RWPE1 (cell line): ENCODE measurements at regions not wholly inside any gene's neighbourhood (a gene's known extent, or its start where the extent isn't known, plus 50 kb on each side); places are given as distances from the start of the nearest gene placed in this dataset.

Source experiments
- CTCF ChIA-PET: fragments of 350-600 bp; sonication (Branson Sonifier 250); formaldehyde crosslinking; extraction: SDS; loops from one replicate; lab custom pipeline; 2021; lab: Yijun Ruan, JAX
- POLR2A ChIA-PET: fragments of 400-600 bp; formaldehyde crosslinking; extraction: SDS; loops from one replicate; lab custom pipeline; 2020; ENCODE audit warnings: antibody characterized with exemption; ENCODE audit not compliant: low non-redundant PET; lab: Yijun Ruan, JAX
- DNase-seq: peaks from one replicate; pipeline ENCODE4 v3.0.0; 2012; ENCODE audit warnings: low spot score
- H3K27ac ChIP-seq: fragments of 450-650 bp; 2 replicates; pipeline ENCODE4 v1.5.1; 2017
- TF ChIP-seq, protein P1 (sequence below): fragments of 450-650 bp; conservative IDR thresholded peaks from 2 replicates; pipeline ENCODE4 v1.5.1; 2017; ENCODE audit warnings: low read depth, mild to moderate bottlenecking

GRCh38 chr13:107238262-107238981 lies 670.5 kb upstream of the ARGLU1 start:
- H3K27ac ChIP-seq, result no peak overlapping the region
- CTCF ChIA-PET, result interaction anchor here (0.7 kb wide), 1 partner anchor 974 kb away, joined by 3 read pairs; no protein-coding TSS in a partner anchor
- no peak for DNase-seq
- TF ChIP-seq, protein P1, sequence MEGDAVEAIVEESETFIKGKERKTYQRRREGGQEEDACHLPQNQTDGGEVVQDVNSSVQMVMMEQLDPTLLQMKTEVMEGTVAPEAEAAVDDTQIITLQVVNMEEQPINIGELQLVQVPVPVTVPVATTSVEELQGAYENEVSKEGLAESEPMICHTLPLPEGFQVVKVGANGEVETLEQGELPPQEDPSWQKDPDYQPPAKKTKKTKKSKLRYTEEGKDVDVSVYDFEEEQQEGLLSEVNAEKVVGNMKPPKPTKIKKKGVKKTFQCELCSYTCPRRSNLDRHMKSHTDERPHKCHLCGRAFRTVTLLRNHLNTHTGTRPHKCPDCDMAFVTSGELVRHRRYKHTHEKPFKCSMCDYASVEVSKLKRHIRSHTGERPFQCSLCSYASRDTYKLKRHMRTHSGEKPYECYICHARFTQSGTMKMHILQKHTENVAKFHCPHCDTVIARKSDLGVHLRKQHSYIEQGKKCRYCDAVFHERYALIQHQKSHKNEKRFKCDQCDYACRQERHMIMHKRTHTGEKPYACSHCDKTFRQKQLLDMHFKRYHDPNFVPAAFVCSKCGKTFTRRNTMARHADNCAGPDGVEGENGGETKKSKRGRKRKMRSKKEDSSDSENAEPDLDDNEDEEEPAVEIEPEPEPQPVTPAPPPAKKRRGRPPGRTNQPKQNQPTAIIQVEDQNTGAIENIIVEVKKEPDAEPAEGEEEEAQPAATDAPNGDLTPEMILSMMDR, result no peak
- POLR2A ChIA-PET, result no interaction called here

DNA sequence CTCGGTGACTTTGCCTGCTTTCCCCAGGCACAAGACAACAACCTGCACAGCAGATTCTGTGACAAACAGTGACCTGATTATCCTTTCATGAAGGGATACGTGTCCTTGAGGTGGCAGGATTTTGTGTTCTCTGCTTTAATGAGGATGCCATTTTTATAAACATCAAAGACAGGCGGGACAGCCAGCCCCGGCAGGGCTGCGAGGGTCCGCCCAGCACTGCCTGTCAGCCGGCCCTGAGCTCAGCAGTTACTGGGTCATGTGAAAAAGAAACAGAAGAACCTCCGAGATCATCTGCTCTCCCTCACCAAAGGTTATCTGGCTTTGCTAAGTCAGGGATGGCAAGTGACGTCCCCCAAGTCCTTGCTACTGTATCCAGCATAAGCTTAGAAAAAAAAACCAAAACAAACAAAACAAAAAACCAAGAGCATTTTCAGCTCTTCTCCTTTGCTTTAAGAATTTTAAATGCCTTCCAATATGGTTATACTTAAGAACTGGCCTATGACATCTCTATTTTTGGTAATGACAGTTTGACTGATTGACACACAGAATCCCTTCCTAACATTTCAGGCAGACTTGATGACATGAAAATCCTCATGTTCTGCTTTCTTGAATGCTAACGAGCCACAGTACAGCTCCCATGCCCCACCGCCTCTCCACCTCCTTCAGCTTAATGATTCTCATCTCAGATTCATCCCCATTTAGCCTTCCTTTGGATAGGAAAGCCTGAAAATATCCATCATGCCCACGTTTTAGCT lies 666.6 kb upstream of the ARGLU1 start:
- no peak overlapping the region for H3K27ac ChIP-seq
- POLR2A ChIA-PET, result no interaction called here
- TF ChIP-seq, protein P1, result no peak
- CTCF ChIA-PET, result interaction anchor here (0.5 kb wide), 1 partner anchor 99 kb away, joined by 4 read pairs; no protein-coding TSS in a partner anchor
- DNase-seq, result no peak

DNA sequence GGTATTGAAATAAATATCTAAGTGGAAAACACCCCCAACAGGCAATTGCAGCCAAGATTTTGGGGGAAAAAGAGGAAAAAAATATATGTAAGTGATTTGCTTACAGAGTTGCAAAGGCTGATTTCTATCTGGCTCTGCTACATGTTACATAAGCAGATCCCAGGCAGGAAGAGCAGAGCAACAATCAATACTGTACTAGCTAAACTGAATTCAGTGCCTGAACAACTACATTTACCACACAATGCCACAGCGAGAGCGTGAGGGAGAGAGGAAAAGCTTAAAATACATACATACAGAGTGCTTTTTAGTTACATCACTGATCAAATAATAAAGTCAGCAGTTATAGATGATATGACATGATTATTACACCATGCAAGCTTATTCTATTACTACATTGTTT lies 665.6 kb upstream of the ARGLU1 start:
- no peak for DNase-seq
- CTCF ChIA-PET, result no interaction called here
- POLR2A ChIA-PET, result no interaction called here
- H3K27ac ChIP-seq, result no peak overlapping the region
- TF ChIP-seq, protein P1, result no peak

DNA sequence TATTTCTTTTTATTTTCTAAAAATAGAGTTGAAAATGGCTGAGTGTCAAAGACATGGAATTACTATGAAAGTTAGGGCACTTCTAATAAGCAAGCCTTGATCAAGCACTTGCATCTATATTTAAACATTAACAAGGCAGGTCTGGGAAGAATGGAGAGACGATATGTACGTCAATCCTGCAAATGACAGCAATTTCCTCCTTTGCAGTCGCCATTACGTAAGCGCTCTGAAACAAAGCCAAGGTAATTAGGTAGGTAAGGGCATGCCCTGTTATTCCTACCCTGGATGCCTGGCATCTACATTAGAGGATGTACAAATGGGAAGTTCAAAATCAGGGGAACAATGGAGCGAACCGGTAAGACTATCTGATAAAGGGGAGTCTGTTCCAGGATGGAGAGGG lies 664.0 kb upstream of the ARGLU1 start:
- DNase-seq, result no peak
- no peak overlapping the region for H3K27ac ChIP-seq
- TF ChIP-seq, protein P1, result no peak
- ChIA-PET POLR2A (no interaction called here), CTCF (no interaction called here)

DNA sequence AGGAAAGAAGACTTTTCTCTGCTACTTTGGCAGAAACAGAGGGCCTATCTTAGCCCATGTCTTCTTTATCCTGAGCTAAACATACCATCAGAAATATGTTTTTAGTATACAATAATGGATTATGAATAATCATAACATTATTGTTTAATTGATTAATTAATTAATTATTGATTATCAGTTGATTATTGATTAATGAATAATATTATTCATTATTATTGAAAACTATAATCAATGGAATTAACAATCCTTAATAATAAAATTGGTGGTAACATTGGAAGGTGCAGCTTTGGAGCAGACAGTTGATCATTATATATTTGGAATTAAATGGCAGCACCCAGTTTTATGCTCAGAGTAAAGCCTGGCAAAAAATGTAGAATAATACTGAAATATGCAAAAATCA lies 655.9 kb upstream of the ARGLU1 start:
- CTCF ChIA-PET, result interaction anchor here (0.9 kb wide), 1 partner anchor 37 kb away, joined by 3 read pairs; no protein-coding TSS in a partner anchor

GRCh38 chr13:107222597-107222996 lies 654.7 kb upstream of the ARGLU1 start:
- ChIA-PET POLR2A (no interaction called here), CTCF (interaction anchor here (0.7 kb wide), 1 partner anchor 19 kb away, joined by 3 read pairs; no protein-coding TSS in a partner anchor)

More for the DNA sequence above, 655.9 kb upstream of the ARGLU1 start:
- POLR2A ChIA-PET, result no interaction called here
- no peak overlapping the region for H3K27ac ChIP-seq
- DNase-seq, result no peak
- TF ChIP-seq, protein P1, result no peak

More at GRCh38 chr13:107222597-107222996, 654.7 kb upstream of the ARGLU1 start:
- no peak overlapping the region for H3K27ac ChIP-seq
- DNase-seq, result no peak
- TF ChIP-seq, protein P1, result no peak
